KMS-11 (cell line): ENCODE measurements at regions not wholly inside any gene's neighbourhood (a gene's known extent, or its start where the extent isn't known, plus 50 kb on each side); places are given as distances from the start of the nearest gene placed in this dataset.

ENCODE experiments used
- H2AFZ ChIP-seq: fragments of 200-600 bp; sonication (generic); 2 replicates; pipeline ENCODE4 v1.6.1; 2016; ENCODE audit warnings: antibody characterized with exemption, mixed run types, low read depth
- H3K27ac ChIP-seq: fragments of 200-600 bp; sonication (generic); 2 replicates; pipeline ENCODE4 v1.6.1; 2016; ENCODE audit warnings: mild to moderate bottlenecking, mixed run types
- H3K27me3 ChIP-seq: fragments of 200-600 bp; sonication (generic); 2 replicates; pipeline ENCODE4 v1.6.1; 2017; ENCODE audit warnings: mild to moderate bottlenecking, low read depth, mixed run types, moderate library complexity; ENCODE audit not compliant: insufficient read depth
- H3K36me3 ChIP-seq: fragments of 200-600 bp; sonication (generic); 2 replicates; pipeline ENCODE4 v1.6.1; 2017; ENCODE audit warnings: mild to moderate bottlenecking, mixed run types; ENCODE audit not compliant: insufficient read depth
- H3K4me1 ChIP-seq: fragments of 200-600 bp; sonication (generic); 2 replicates; pipeline ENCODE4 v1.6.1; 2016; ENCODE audit warnings: mild to moderate bottlenecking, low read depth, mixed run types; ENCODE audit not compliant: poor library complexity, severe bottlenecking
- H3K4me2 ChIP-seq: fragments of 200-600 bp; sonication (generic); 2 replicates; pipeline ENCODE4 v1.7.0; 2016; ENCODE audit warnings: mild to moderate bottlenecking, mixed run types
- H3K4me3 ChIP-seq: fragments of 200-600 bp; sonication (generic); IDR thresholded peaks from 2 replicates; pipeline ENCODE4 v1.6.1; 2017; ENCODE audit warnings: low read depth, low read length, mixed read lengths; ENCODE audit not compliant: insufficient read depth
- H3K79me2 ChIP-seq: fragments of 200-600 bp; sonication (generic); 2 replicates; pipeline ENCODE4 v1.6.1; 2016; ENCODE audit warnings: low read depth, mixed run types; ENCODE audit not compliant: insufficient read depth
- H3K9ac ChIP-seq: fragments of 200-600 bp; sonication (generic); 2 replicates; pipeline ENCODE4 v1.6.1; 2016; ENCODE audit warnings: mild to moderate bottlenecking, mixed run types
- H4K20me1 ChIP-seq: fragments of 200-600 bp; sonication (generic); 2 replicates; pipeline ENCODE4 v1.6.1; 2016; ENCODE audit warnings: mild to moderate bottlenecking, mixed run types; ENCODE audit not compliant: insufficient read depth
- CTCF ChIP-seq: fragments of 200-600 bp; sonication (generic); conservative IDR thresholded peaks from 2 replicates; pipeline ENCODE4 v1.6.1; 2017; ENCODE audit warnings: low read depth, mild to moderate bottlenecking, antibody characterized with exemption, low read length, moderate library complexity, mixed read lengths

- Histone ChIP-seq H3K4me3 (no peak overlapping the region), H4K20me1 (no peaks in the 10 kb centered on the region), H2AFZ (no peak overlapping the region), H3K36me3 (no peaks in the 10 kb centered on the region), H3K4me2 (no peak overlapping the region), H3K9ac (no peak overlapping the region), H3K27ac (no peak overlapping the region), H3K4me1 (no peaks in the 10 kb centered on the region), H3K27me3 (no peaks in the 10 kb centered on the region), H3K79me2 (no peaks in the 10 kb centered on the region)
- no peak for TF ChIP-seq CTCF
Measured at GRCh38 chr5:62084391-62084790, 221.6 kb upstream of the KIF2A start.

GRCh38 chr5:62090953-62091352, 215.1 kb upstream of the KIF2A start:
- Histone ChIP-seq H3K36me3 (no peaks in the 10 kb centered on the region), H3K27ac (no peak overlapping the region), H3K27me3 (no peaks in the 10 kb centered on the region), H3K79me2 (no peaks in the 10 kb centered on the region), H2AFZ (no peak overlapping the region), H3K4me1 (peaks cover 13% of the 10 kb centered on the region), H3K9ac (no peak overlapping the region), H4K20me1 (no peaks in the 10 kb centered on the region), H3K4me2 (no peak overlapping the region), H3K4me3 (no peak overlapping the region)
- TF ChIP-seq CTCF: no peak

GRCh38 chr5:62093411-62093810, 212.6 kb upstream of the KIF2A start:
- no peak overlapping the region for H3K27ac ChIP-seq
- H3K4me1 ChIP-seq: peaks cover 13% of the 10 kb centered on the region
- no peaks in the 10 kb centered on the region for H4K20me1 ChIP-seq
- peak overlapping the region; percentile 24; the same call in 1 of the 2 replicates for H3K9ac ChIP-seq
- H3K4me3 ChIP-seq: no peak overlapping the region
- H2AFZ ChIP-seq: peak overlapping the region; percentile 70
- no peaks in the 10 kb centered on the region for H3K79me2 ChIP-seq
- H3K27me3 ChIP-seq: no peaks in the 10 kb centered on the region
- no peak for TF ChIP-seq CTCF
- no peaks in the 10 kb centered on the region for H3K36me3 ChIP-seq
- H3K4me2 ChIP-seq: peak overlapping the region; percentile 75

GRCh38 chr5:62093976-62094375, 212.0 kb upstream of the KIF2A start:
- TF ChIP-seq CTCF: no peak
- no peaks in the 10 kb centered on the region for H4K20me1 ChIP-seq
- H3K9ac ChIP-seq: peak overlapping the region; percentile 24; the same call in 1 of the 2 replicates
- no peak overlapping the region for H3K4me3 ChIP-seq
- no peak overlapping the region for H3K27ac ChIP-seq
- no peaks in the 10 kb centered on the region for H3K36me3 ChIP-seq
- peak overlapping the region; percentile 70 for H2AFZ ChIP-seq
- no peaks in the 10 kb centered on the region for H3K79me2 ChIP-seq
- H3K27me3 ChIP-seq: no peaks in the 10 kb centered on the region
- H3K4me1 ChIP-seq: peaks cover 13% of the 10 kb centered on the region
- peak overlapping the region; percentile 75 for H3K4me2 ChIP-seq

GRCh38 chr5:62097361-62097760, 208.6 kb upstream of the KIF2A start:
- Histone ChIP-seq H3K27ac (no peak overlapping the region), H3K4me1 (peaks cover 13% of the 10 kb centered on the region), H3K36me3 (no peaks in the 10 kb centered on the region), H3K9ac (no peak overlapping the region), H3K79me2 (no peaks in the 10 kb centered on the region), H3K4me2 (no peak overlapping the region), H3K4me3 (no peak overlapping the region), H3K27me3 (no peaks in the 10 kb centered on the region), H4K20me1 (no peaks in the 10 kb centered on the region), H2AFZ (no peak overlapping the region)
- no peak for TF ChIP-seq CTCF
